NCI-H2196 (cell line): ENCODE measurements at regions not wholly inside any gene's neighbourhood (a gene's known extent, or its start where the extent isn't known, plus 50 kb on each side); places are given as distances from the start of the nearest gene placed in this dataset.

ENCODE experiments used
- DNase-seq: peaks from one replicate; lab custom pipeline; 2025; ENCODE audit not compliant: unreplicated experiment; lab: John Stamatoyannopoulos, UW

DNA sequence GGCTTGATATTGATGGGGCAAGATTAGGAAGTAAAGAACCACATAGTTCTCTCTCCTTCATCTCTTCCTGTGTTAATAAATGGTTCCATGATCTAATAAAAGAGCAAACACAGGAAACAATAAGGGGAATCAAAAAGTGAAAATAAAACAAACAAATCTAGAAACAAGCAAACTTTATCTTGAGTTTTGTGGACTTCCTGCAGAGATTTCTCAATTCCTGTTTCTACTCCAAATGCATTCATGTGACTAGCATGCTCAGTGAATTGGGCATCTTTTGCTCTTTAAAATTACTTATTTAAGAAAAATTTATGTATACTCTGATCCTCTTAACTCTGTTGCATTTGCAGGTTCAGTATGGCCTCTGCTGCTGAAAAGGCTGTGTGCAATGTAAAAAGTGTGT is 682.0 kb downstream of the KCTD8 start:
- DNase-seq, result no peak

DNA sequence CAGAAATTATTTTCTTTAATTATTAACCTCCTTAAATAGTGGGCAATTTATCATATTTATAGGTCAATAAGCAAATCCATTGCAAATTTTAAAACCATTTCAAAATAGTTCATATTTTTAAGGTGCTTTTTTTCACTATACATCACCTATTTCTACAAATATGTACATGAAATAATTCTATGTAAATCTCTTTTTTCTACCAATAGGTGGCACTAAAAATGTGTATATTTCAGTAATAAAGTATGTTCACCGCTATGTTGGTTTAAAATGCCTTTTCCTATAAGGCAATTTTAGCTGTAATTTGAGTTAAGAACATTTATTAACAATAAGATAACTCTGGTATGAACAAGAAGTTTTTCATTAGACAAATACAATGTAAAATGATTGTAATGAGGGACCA is 672.2 kb downstream of the KCTD8 start:
- DNase-seq, result no peak

DNA sequence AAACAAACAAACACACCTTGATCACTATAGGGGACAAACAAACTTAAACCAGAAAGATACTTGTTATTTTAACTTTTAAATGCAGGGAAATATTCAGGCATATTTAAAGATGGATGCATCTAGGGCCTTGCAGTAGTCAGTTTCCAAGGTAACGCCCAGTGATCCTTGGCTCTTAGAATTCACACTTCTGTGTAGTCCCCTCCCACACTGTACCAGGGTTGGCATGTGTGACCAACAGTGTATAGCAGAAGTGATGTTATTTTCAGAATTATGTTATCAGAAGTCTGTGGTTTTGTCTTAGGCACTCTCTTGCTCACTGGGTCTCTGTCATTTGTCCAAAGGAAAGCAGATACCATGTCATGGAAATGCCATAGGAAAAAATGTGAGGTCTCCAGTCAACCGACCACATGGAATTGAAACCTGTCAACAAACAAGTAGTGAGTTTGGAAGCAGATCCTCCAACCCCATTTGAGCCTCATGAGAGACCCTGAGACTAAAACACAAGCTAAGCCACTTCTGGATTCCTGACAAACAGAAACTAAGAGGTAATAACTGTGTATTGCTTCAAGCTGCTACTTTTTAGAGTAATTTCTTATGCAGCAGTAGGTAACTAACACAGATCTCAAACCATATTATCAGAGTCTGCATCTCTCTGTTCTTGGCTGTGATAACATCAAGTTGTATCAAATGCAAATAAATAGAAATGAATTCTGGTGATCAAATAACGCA is 670.3 kb downstream of the KCTD8 start:
- no peak for DNase-seq

DNA sequence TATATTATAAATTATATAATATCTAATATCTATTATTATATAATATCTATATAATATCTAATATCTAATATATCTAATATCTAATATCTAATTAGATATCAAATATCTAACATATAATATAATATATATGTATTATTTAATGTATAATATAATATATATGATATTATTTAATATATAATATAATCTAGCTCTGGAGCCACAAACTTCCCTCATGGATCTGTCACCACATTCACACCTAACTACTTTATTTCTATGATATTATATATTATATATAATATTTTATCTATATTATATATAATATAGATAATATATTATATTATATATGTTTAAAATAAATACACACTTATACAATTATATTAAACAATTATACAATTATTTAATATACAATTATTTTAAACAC is 667.5 kb downstream of the KCTD8 start:
- no peak for DNase-seq

- DNase-seq, result no peak
These were observed 666.2 kb downstream of the KCTD8 start for GRCh38 chr4:43782391-43782790.

DNA sequence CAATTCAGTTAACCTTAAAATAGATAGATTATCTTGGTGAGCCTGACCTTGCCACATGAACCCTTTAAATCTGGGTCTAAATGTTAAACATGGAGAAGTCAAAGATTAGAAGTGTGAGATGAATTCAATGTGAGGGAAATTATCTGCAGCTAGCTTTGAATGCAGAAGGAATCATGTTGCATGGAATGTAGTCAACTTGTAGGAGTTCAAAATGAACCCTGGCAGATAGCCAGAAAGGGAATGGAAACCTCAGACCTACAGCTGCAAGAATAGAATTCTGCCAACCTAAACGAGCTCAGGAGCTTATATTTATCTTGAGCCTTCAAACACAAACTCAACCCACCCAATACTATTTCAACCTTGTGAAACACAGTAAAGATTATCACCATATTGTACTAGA is 632.5 kb downstream of the KCTD8 start:
- DNase-seq, result no peak

DNA sequence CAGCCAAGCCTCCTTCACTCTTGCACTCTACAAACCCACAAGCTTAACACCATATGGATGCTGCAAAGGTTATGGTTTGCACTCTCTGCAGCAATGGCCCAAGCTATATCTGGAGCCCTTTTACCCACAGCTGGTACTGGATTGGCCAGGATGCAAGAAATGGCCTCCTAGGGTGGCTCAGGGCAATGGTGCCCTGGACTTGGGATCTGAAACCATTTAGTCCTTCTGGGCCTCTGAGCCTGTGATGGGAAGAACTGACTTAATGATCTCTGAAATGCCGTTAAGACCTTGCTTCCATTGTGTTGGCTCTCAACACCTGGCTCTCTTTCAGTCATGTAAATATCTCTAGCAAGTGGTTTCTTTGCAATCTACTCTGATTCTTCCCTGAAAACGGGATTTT is 626.0 kb downstream of the KCTD8 start:
- DNase-seq, result no peak

GRCh38 chr4:43835869-43836268 is 612.7 kb downstream of the KCTD8 start:
- no peak for DNase-seq

DNA sequence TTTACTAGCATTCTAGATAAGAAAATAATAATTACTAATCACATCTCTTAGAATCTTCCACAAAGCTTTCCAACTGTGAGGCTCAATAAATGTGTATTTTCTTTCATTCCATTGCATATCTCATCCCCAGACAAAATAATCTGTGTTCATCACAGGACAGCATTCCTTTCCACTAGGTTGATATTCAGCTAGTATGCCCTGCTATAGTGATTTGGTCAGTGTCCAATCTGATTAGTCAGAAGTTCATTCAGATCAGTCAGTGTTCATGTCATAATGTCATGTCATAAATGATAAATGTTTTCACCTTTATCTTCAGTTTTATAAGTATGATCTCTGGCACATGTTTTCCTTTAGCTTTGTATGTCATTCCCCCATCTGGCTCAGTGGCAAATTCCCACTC is 611.4 kb downstream of the KCTD8 start:
- no peak for DNase-seq

DNA sequence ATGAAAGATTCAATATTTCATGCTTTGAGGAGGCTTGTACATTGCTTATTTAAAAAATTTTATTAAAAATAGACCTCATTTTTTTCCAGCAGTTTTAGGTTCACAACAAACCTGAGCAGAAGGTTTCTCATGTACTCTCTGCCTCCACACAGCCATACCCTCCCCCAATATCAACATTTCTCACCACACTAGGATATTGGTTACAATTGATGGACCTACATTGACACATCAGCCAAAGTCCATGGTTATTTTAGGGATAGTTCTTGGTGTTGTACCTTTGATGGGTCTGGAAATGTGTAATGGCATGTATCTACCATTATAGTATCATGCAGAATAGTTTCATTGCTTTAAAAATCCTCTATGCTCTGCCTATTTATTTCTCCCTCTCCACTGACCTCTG is 611.0 kb downstream of the KCTD8 start:
- no peak for DNase-seq

DNA sequence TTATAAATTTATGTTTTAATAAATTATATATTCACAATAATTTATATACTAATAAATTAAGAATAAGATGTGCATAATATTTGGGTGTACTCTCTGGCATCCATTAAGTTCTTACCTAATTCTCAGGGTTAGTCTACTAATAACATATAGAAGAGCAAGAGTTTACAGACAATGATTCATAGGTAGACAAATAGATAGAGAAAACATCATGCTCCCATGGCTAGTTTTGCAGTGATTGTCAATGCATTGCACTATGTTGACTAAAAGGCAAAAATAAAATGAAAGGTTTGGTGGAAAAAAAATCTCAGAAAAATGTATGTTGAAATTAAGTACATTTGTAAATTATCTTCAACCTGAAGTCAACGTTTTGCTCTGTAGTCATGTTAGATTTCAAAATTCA is 606.0 kb downstream of the KCTD8 start:
- DNase-seq, result no peak

GRCh38 chr4:43843501-43843900 is 605.1 kb downstream of the KCTD8 start:
- DNase-seq, result no peak

DNA sequence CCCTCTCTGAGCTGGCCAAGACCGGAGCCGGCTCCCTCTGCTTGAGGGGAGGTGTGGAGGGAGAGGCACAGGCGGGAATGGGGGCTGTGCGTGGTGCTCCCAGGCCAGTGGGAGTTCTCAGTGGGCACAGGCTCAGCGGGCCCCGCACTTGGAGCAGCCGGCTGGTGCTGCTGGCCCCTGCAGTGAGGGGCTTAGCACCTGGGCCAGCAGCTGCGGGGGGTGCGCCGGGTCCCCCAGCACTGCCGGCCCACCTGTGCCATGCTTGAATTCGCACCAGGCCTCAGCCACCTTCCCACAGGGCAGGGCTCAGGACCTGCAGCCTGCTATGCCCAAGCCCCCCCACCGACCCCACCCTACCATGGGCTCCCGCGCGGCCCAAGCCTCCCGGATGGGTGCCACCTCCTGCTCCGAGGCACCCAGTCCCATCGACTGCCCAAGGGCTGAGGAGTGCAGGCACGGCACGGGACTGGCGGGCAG is 602.5 kb downstream of the KCTD8 start:
- no peak for DNase-seq

DNA sequence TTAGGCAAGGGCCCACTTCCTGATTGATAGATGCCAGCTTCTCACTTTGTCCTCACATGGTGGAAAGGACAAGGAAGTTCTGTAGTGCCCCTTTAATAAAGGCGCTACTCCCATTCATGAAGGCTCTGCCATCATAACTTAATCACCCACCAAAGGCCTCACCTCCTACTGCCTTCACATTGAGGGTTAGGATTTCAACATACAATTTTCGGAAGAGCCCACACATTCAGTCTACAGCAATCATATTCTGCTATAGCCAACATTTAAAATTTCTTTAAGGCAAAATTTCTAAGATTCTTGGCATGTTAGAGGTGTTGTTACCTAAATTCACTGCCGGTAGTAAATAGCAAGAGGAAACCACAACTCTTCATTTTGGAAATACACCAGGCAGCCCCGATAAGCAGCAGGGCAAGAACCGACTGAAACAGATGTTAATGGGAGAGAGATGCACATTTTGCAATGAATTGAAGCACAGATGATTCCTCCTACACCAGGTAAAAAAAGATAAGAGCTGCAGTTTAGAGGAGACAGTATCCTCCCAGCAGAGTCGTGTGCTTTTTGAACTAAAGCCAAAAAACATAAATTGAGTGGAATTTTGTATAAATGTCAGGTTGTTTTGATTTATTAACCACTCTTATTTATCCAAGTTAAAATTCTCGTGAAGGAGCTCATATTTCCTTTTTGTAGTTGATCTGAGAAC is 594.9 kb downstream of the KCTD8 start:
- DNase-seq, result no peak

- DNase-seq, result no peak
These were observed 593.3 kb downstream of the KCTD8 start for GRCh38 chr4:43855283-43855682.

GRCh38 chr4:43864616-43865146 is 583.9 kb downstream of the KCTD8 start:
- no peak for DNase-seq

- no peak for DNase-seq
These were observed 580.7 kb downstream of the KCTD8 start for GRCh38 chr4:43867908-43868307.

DNA sequence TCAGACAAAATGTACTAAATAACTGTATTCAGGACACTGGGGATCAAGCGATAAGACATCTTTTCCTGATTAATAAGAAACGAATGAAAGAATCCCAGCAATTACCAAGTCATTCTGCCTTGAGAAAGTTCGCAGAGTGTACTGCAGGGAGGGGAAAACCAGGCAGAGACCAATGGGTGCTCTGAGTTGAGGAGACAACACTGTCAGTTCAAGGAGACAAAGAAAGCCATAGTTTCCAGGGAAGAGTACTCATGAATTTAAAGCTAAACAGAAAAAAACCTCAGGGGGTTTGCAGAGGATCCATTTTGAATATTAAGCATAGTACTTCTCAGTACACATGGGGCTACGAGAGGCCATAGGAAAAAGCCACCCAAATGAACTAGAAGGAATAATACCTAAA is 573.0 kb downstream of the KCTD8 start:
- DNase-seq, result no peak

- no peak for DNase-seq
These were observed 566.1 kb downstream of the KCTD8 start for GRCh38 chr4:43882470-43882869.

GRCh38 chr4:43886196-43886595 is 562.4 kb downstream of the KCTD8 start:
- DNase-seq, result no peak

DNA sequence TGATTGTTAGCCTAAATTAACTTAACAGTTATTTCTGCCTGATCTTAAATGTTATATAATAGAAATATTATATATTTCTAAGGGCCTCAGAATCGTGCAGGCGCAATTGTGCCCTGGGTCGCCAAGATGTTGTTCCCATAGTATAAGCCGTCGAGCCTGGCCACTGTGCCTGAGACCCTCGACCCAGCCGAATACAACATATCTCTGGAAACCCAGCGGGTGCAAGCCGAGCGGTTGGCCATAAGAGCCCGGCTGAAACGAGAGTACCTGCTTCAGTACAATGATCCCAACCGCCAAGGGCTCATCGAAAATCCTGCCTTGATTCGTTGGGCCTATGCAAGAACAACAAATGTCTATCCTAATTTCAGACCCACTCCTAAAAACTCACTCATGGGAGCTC is 549.8 kb downstream of the KCTD8 start:
- no peak for DNase-seq

GRCh38 chr4:43903456-43903855 is 545.2 kb downstream of the KCTD8 start:
- DNase-seq, result no peak
